ENCODE measurements at regions not wholly inside any gene's neighbourhood (a gene's known extent, or its start where the extent isn't known, plus 50 kb on each side); places are given as distances from the start of the nearest gene placed in this dataset.
A peak's percentile ranks its signal among the peaks of the same experiment; 100 is the strongest.

- Histone ChIP-seq H3K9me3 (ENCODE audit: control insufficient read depth in 2 of 3, insufficient read depth in 1 of 3, low read length in 3 of 3) (no peaks in the 10 kb centered on the region), H3K4me3 (ENCODE audit: low read length in 3 of 3) (peak overlapping the region in 2 of 3 donors; percentile 66 to 78), H3K4me1 (ENCODE audit: control insufficient read depth in 2 of 3, insufficient read depth in 2 of 3, low read depth in 1 of 3, low read length in 3 of 3) (no peaks in the 10 kb centered on the region), H3K36me3 (ENCODE audit: control insufficient read depth in 2 of 3, insufficient read depth in 3 of 3, low read length in 3 of 3) (no peaks in the 10 kb centered on the region), H3K27ac (ENCODE audit: low read depth in 2 of 2, low read length in 2 of 2) (no peak overlapping the region), H3K9ac (ENCODE audit: low read length in 3 of 3) (no peak overlapping the region), H3K27me3 (ENCODE audit: control insufficient read depth, insufficient read depth, low read length) (no peaks in the 10 kb centered on the region)
- no peak for DNase-seq
- intact Hi-C loops (cut with DNase I): no loop called here
- TF ChIP-seq CTCF (IDR thresholded peaks at IDR 0.05; ENCODE audit: borderline replicate concordance, extremely low read depth, insufficient read depth): no peak
- no peak for FAIRE-seq
These were observed 209.0 kb upstream of the NUDT4 start for GRCh38 chr12:93168751-93169150.

- no peak for FAIRE-seq
- Histone ChIP-seq H3K36me3 (ENCODE audit: control insufficient read depth in 2 of 3, insufficient read depth in 3 of 3, low read length in 3 of 3) (no peaks in the 10 kb centered on the region), H3K27ac (ENCODE audit: low read depth in 2 of 2, low read length in 2 of 2) (no peak overlapping the region), H3K27me3 (ENCODE audit: control insufficient read depth, insufficient read depth, low read length) (no peaks in the 10 kb centered on the region), H3K9ac (ENCODE audit: low read length in 3 of 3) (no peak overlapping the region), H3K4me1 (ENCODE audit: control insufficient read depth in 2 of 3, insufficient read depth in 2 of 3, low read depth in 1 of 3, low read length in 3 of 3) (peaks cover 0 to 2% (median 0%) of the 10 kb centered on the region in 3 donors), H3K4me3 (ENCODE audit: low read length in 3 of 3) (no peak overlapping the region), H3K9me3 (ENCODE audit: control insufficient read depth in 2 of 3, insufficient read depth in 1 of 3, low read length in 3 of 3) (no peaks in the 10 kb centered on the region)
- intact Hi-C loops (cut with DNase I): no loop called here
- TF ChIP-seq CTCF (IDR thresholded peaks at IDR 0.05; ENCODE audit: borderline replicate concordance, extremely low read depth, insufficient read depth): no peak
- DNase-seq: no peak
These were observed 208.2 kb upstream of the NUDT4 start for GRCh38 chr12:93169536-93169935.

GRCh38 chr12:93170928-93171327, 206.8 kb upstream of the NUDT4 start:
- Histone ChIP-seq H3K27me3 (ENCODE audit: control insufficient read depth, insufficient read depth, low read length) (no peaks in the 10 kb centered on the region), H3K27ac (ENCODE audit: low read depth in 2 of 2, low read length in 2 of 2) (no peak overlapping the region), H3K4me1 (ENCODE audit: control insufficient read depth in 2 of 3, insufficient read depth in 2 of 3, low read depth in 1 of 3, low read length in 3 of 3) (peaks cover 0 to 2% (median 0%) of the 10 kb centered on the region in 3 donors), H3K9me3 (ENCODE audit: control insufficient read depth in 2 of 3, insufficient read depth in 1 of 3, low read length in 3 of 3) (no peaks in the 10 kb centered on the region), H3K4me3 (ENCODE audit: low read length in 3 of 3) (no peak overlapping the region), H3K9ac (ENCODE audit: low read length in 3 of 3) (no peak overlapping the region), H3K36me3 (ENCODE audit: control insufficient read depth in 2 of 3, insufficient read depth in 3 of 3, low read length in 3 of 3) (no peaks in the 10 kb centered on the region)
- no peak for FAIRE-seq
- no peak for DNase-seq
- intact Hi-C loops (cut with DNase I): no loop called here
- no peak for TF ChIP-seq CTCF (IDR thresholded peaks at IDR 0.05; ENCODE audit: borderline replicate concordance, extremely low read depth, insufficient read depth)

Data from kidney (tissue), 13 donors.